ENCODE measurements at regions not wholly inside any gene's neighbourhood (a gene's known extent, or its start where the extent isn't known, plus 50 kb on each side); places are given as distances from the start of the nearest gene placed in this dataset.
A peak's percentile ranks its signal among the peaks of the same experiment; 100 is the strongest.

DNA sequence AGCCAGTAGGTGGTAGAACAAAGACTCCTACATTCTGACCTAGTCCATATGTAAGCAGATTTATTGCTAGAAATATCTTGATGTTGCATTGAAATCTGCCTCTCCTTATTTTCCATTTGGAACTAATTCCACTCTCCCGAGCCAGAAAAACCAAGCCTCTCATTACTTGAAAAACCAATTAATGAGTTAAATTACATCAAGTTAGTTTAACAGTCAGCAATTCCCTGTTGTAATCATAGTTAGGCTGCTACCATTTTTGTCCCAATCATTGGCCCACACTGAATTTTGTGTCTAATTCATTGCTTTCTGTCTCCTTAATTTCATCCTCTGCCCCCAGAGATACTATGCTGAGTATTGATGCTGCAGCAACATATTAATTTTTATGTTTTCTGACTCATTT is 168.3 kb upstream of the TNP1 start:
- DNase-seq (ENCODE audit: low spot score) = no peak

DNA sequence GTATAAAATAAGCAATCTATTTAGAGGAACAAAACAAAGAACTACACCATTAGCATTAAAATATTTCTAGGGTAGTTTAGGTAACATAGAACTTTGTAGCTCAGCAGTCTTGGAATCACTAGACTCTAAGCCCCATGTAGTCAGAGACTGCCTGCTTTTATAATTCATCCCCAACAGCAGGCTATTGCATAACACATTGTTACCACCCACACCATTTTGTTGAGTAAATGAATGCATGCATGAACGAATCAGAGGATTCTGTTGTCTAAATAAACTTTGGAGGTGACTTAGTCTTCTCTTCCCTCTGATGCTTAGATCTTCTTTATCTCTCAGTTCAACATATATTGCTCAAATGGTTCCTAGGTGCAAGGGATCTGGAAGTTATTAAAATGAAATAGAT is 167.6 kb upstream of the TNP1 start:
- DNase-seq (ENCODE audit: low spot score) = no peak

DNA sequence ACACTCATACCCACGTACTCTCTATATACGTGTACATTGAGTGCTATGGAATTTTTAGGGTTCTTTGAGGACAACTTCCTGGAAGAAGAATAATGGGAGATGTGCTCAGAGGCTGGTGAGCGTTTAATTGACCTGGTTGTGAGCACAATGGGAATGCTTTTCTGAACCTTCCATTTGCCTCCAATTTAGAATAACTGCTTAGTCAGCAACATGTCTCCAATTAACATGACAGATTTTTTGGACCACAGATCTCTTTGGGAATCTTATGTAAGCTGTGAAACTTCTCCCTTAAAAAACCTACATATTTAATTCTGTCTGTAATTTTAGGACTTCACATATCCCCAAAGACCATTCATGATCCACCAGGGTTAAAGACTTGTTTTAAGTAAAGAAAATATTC is 166.7 kb upstream of the TNP1 start:
- DNase-seq (ENCODE audit: low spot score) = no peak

DNA sequence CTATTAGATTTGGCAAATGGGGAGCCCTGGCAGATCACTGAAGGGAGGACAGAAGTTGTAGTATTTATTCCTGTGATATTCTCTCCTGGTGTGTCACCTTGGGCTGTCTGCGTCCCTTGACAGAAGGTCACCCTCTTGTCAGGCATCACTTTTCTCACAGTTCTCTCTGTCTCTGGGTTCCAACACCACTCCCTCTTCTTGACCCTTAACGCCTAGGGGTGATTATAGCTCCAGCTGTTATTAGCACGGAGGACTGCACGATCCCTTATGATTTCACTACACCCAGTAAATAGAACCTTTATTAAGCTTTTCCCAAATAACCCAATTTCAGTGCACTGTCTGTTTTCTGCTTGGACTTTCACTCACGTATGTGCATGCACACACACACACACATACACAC is 166.3 kb upstream of the TNP1 start:
- no peak for DNase-seq (ENCODE audit: low spot score)

DNA sequence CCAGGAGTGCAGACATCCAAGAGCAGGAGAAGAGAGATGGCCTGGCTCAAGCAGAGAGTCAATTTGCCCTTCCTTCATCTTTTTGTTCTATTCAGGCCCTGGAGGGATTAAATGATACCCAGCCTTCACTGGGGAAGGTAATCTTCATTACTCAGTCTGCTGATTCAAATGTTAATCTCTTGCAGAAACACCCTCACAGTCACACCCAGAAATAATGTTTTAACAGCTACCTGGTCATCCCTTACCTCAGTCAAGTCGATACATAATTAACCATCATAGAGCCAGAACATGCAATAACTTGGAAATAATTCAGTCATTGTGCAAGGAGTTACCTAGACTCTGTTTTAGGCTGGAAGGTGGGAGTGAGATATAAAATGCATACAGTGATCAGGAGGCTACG is 163.7 kb upstream of the TNP1 start:
- DNase-seq (ENCODE audit: low spot score) = no peak

DNA sequence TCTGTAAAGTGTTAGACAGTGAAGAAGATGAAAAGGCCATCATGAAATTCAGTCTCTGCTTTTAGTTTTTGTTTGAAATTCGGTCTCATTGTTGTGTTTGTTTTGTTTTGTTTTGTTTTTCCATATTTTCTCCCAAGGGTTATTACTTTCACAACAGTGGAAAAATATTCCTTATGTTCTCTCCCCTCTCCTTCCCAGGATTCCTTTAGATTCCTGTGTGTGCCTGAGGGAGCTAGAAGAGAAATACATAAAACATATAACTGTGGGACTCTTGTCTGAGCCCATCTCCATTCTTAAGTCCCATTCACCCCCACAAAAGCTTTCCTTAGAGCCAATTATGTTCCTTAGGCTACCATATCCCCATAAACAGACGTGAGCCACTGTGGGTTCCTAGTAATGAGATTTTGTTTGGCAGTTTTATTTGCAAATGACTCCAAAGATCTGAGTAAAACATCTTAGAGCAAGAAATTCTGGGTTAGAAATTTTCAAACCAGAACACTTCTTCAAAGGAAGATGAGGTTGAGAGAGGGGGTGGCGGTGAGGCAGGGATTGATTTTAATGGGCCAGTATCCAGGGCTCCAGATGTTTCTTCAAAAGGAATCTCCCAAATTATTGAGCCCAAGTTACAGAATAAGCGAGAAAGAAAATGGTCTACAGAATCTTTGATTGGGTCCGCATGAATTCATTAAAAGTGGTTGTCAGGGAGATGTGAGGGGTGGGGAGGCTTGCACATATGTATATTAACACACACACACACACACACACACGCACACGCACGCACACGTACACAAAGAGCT is 157.8 kb upstream of the TNP1 start:
- no peak for DNase-seq (ENCODE audit: low spot score)

DNA sequence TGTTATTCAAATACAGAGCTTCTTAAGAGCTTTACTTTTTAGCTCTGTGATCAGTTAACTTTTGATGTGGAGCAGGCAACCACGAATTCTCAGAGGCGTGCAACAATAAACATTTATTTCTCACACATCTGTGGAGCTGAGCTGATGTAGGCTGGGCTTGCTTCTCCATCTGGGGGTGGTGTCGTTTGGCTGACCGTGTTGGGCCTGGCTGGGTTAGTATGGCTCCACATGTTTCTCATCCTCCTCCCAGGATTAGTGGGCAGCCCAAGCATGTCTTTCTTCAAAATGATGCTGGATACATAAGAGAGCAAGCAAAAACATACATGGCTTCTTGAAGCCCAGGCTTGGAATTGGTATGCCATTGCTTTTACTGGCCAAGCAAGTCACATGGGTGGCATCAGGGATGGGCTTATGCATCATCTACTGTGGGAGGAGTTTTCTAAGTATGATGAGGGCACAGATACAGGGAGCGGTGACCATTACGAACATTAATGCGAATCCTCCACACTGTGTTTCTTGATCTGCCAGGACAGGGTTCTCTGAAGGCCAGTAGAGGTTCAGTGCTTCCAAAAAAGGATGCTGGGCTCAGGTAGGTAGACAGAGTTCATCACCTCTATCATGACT is 157.0 kb upstream of the TNP1 start:
- DNase-seq (ENCODE audit: low spot score) = no peak

DNA sequence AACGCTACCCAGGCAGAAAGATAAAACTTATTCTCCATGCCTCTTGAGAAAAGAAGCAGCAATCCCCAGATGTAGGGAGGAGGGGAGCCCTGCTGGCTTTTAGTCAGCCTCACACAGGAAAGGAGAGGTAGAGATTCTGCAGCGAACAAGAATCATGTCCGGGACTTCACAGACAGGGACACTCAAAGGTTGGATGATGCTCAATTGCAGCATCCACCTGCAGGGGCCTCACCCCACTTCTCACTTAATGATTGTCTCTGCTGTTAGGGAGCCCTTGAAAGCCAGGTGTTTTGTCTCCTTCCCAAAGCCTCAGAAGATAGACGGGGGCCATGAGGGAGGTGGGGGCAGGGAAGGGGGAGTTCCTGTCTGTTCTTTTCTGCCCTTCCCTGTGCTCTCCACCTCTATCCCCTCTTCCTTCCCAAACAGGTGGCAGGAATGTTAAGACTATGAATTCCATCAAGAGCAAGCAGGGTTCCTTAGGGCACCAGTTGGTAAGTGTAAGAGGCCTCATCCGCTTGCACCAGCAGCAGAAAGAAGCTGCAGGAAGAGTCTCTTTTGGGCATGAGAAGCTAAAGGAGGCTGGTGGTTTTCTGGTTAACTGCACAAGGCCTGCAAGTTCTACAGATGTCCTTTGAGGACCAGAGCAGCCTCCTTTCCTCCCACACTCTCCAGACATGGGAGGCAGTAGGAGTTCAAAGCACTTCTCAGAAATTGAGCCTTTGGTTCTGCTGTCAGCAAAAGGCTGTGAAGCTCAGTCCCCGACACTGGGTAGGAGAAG is 154.7 kb upstream of the TNP1 start:
- DNase-seq (ENCODE audit: low spot score) = no peak

DNA sequence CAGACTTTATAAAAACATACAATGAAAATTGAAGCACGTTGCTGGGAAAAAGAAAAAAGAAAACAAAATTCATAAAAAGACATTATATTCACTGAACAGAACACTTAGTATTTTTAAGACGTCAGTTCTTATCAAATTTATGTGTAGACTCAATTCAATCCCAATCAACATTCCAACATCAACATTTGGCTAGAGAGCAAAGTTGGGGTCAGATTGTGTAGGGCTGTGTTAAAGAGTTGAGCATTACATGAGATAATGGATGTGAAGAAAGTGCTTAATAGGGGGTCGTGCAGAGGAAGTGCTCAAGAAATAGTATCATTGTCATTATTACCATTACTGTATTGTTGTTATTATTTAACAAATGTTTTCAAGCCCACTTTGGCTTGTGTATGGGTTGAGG is 154.1 kb upstream of the TNP1 start:
- DNase-seq (ENCODE audit: low spot score) = no peak

DNA sequence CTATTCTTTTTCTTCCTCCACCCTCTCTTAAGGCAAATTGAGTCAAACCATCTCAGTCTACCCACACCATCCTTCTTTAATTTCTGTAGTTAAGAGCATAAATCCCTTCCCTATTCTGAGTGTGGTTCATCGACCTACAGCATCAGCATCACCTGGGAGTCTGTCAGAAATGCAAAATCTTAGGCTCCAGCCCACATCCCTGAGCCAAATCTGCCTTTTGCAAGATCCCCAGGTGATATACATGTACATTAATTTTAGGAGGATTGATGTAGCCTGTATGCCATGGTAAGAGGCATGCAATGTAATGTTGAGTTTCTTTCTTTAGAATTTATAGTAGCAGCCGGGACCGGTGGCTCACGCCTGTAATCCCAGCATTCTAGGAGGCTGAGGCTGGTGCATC is 151.7 kb upstream of the TNP1 start:
- DNase-seq (ENCODE audit: low spot score) = peak; percentile 68

DNA sequence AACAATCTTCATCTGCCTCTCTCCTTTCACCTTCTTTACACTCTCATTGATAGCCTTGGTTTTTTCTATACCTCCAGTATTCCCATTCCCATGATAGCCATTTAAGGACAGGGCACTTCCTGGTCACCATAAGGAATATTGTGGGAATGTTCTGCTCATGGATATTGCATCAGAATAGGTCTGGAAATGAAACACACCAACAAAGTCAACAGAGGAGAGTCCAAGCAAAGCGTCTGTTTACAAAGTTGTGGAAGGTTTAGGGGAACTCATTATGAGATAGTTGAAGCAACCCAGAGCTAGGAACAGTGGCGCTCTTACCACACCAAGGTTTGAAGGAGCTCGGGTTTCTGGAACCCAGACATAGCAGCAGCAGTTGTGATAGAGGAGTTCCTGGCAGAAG is 150.3 kb upstream of the TNP1 start:
- DNase-seq (ENCODE audit: low spot score) = no peak

DNA sequence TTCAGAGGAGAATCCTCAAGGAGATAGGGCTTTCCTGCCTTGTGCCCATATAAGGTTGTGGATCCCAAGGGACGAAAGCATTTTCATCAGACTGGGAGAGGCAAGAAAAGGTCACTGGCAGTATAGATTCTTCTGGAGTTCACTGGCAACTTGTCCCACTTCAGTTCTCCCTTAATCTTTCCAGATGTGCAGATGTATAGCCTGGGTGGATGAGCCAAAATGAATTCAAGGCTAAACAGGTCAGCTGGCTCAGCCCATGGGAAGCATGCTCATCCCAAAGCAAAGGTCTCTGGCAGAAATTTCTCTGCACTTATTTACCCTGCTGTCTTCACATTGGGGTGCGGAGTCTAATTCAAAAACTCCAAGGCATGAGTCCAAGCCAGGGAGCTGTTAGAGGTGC is 148.9 kb upstream of the TNP1 start:
- no peak for DNase-seq (ENCODE audit: low spot score)

DNA sequence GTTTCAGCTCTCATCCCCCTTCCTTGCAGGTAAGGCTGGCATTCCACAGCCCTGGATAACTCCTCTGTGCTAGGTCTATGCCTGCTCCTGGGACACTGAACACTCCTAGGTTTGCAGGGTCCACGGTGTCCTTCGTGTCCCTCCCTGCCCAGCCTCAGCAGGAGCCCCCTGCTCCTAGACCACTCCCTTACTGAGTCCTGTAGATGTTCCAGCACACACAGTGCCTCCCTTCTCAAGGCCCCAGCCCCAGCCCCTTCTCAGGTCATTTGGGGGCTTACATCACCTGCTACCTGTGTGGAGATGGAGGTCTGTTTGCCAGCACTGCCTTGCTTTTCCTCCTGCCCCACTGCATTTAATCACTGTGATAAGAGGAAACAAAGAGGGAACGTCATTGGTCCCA is 146.4 kb upstream of the TNP1 start:
- no peak for DNase-seq (ENCODE audit: low spot score)

DNA sequence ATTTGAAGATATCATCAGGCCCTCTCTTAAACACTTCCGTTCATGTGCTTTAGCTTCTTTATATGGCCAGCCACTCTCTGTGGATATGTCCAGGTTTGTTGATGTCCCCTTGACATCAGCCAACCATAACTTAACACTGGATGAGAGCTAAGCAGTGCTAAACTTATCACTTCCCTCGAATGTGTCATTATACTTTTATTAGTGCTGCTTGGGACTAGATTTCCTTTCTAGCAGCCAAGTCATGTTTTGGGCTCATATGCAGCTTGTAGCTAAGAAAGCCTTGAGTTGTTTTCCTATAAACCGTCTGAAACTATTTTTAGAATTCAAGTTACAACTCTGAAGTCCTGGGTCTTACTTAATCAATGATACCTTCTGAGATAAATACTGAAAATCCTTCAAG is 144.8 kb upstream of the TNP1 start:
- DNase-seq (ENCODE audit: low spot score) = no peak

DNA sequence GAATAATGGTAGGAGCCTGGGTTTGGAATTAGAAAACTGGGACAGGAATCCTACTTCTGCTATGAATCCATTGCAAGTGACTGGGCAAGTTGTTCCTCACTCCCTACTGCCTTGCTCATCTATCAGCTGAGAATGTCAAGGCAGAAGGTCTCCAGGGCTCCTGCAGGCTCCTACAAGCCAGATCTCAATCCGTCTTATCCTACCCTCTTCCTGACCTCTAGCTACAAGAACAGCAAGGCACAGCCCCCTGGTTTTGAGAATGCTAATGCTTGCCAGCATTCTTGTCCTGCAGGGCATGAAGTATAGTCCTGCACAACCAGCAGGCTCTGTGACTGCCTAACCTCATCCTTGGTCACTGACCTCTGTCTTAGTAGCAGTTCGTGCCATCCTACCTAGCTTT is 141.9 kb upstream of the TNP1 start:
- no peak for DNase-seq (ENCODE audit: low spot score)

DNA sequence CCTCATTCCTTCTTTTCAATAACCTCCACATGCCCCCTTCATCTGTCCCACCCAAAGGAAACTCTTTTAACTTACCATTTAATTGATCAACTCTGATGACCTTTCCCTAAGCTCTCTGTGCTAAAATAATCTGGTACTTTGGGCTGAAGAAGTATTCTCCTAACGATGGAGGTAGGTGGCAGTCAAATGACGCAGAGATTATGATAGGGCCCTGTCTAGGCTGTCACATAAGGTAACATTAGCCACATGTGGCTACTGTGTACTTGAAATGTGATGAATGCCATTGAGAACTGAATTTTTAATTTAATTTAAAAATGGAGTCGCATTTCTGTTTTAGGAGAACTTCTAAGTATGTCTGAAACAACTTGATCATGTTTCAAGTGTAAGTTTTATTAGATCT is 140.5 kb upstream of the TNP1 start:
- DNase-seq (ENCODE audit: low spot score) = no peak

DNA sequence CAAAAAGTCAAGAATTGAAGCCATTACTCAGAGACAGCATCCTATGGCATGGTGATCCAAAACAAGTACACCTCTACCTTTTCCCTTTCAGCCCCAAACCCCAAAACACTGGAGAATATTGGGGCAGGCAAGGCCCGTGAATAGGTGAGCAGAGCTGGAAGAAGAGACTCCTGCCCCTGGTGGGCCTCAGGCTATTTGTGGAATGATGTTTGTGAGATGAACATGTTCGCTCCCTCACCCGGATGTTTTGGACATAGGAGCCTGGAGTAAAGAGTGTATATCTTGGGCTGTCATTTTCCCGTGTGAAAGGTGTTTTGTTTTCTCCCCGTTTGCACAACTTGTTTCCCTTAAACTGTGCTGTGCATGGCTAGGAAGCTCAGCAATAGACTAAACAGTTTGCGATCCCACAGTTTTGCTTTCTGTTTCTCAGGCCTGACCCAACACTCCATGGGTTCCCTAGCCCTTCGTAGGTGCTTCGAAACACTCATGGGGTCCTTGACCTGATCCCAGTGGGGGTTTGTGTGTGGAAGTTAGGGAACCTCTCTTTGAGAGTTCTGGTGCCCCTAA is 136.5 kb upstream of the TNP1 start:
- no peak for DNase-seq (ENCODE audit: low spot score)

DNA sequence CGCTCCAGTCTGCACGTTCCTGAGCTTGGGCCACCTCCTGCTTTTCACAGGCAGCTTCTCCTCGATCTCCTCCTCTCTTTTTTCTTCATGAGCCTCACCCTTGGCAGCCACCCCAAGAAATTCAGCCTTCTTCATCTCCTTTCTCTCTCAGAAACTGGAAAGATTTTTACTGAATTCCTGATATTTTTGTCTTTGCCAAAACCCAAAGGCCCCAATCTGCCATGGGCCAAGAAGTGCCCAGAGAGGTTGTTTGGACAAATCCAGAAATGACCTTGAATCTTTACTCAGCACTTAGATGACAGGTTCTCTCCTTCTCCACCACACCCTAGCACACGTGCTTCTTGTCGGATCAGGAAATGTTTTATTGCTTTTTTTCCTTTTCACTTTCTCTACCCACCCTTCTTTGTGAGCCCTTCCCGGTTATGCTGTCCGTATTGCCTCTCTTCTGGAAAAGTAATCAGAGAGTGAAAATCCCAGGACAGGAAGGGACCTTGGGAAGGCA is 134.5 kb upstream of the TNP1 start:
- DNase-seq (ENCODE audit: low spot score) = no peak

DNA sequence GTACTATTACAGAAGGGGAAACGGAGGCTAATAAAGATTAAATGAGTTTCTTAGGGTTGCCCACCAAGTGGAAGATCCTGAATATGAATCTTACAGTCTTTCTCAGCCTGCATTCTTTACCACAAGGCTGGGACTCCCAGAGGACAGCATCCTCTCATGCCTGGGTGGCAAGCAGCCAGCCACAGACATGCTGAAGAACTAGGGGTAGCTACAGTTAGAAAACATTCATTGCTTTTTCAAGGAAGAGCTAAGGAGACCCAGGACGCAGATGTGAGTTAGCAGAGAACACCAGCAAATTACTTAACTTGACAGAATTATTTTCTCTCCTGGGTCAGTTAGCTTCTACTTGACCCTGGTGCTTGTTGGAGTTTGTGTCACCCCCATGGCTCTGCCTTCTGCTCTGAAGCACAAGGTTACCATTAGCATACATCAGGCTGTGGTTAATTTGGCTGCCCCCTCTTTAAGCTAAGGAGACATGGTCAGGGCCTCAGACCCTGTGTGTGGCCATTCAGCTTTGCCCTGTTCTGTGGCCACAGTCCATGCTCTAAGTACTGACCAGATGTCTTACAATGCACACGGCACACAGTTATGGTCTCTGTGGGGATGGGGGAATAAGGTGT is 132.3 kb upstream of the TNP1 start:
- DNase-seq (ENCODE audit: low spot score) = no peak

DNA sequence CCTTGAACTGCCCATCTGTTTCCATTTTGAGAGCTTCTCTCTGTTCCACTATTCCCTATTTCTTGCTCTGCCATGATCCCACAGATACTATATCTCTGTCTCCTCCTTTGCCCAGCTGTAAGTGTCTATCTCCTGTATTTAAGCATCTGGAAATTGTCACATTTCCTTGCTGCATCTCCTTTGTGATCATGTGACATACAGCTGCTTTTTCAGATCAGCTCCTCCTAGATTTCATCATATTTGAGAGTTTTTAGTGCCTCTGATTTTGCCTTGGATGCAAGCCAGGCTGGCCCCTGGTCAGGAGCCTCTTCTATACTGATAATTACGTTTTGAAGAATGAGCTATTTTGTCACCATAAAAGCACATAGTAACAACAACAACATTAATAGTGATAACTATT is 131.7 kb upstream of the TNP1 start:
- no peak for DNase-seq (ENCODE audit: low spot score)

DNA sequence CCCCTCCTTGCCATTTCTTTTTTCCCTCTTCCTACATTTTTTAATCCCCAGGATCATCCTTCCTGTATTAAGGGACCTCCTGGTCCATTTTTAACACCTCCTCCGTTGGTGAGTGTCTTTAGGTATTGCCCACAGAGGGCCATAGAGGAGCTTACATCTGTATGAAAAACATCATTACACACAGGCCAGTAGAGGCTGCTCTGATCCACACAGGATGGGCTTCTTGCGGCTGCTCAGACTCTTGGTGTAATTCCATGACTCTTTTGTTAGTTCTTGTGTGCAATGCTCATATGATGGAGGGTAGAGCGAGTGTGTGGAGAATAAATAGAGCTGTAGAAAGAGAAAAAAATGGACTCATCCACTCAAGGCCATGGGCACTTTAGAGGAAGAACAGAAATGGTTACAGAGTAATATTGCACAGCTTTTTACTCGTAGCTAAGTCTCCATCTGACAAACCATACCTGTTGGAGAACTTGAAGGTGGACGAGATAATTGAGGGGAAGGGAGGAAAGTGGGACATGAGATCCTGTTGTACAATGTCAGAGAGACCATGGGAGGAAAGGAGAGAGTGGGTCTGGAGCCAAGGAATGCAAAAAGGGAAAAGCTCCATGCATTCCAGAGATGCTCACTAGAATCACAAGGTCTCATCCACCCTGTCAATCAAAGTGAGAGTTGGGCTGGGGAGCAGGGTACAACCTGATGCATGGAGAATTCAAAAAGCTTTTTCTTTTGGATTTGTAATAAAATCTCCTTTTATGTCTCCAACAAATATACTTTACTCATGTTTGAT is 129.7 kb upstream of the TNP1 start:
- no peak for DNase-seq (ENCODE audit: low spot score)

All from putamen (tissue), 1 donor.